A673 (cell line): ENCODE measurements at regions not wholly inside any gene's neighbourhood (a gene's known extent, or its start where the extent isn't known, plus 50 kb on each side); places are given as distances from the start of the nearest gene placed in this dataset.

Source experiments
- EZH2 ChIP-seq: fragments of 200-600 bp; sonication (generic); IDR thresholded peaks from 2 replicates; pipeline ENCODE4 v1.6.1; 2017; ENCODE audit warnings: borderline replicate concordance, low read depth, mild to moderate bottlenecking, mixed read lengths, antibody characterized with exemption, low read length; ENCODE audit not compliant: poor library complexity, severe bottlenecking
- TF ChIP-seq, protein P1 (sequence below): fragments of 300-800, 200-600 bp; sonication (generic); conservative IDR thresholded peaks from 2 replicates; pipeline ENCODE4 v1.5.1; 2017; ENCODE audit warnings: low read depth, mild to moderate bottlenecking, antibody characterized with exemption, low read length, moderate library complexity, mixed read lengths

- TF ChIP-seq, protein P1, sequence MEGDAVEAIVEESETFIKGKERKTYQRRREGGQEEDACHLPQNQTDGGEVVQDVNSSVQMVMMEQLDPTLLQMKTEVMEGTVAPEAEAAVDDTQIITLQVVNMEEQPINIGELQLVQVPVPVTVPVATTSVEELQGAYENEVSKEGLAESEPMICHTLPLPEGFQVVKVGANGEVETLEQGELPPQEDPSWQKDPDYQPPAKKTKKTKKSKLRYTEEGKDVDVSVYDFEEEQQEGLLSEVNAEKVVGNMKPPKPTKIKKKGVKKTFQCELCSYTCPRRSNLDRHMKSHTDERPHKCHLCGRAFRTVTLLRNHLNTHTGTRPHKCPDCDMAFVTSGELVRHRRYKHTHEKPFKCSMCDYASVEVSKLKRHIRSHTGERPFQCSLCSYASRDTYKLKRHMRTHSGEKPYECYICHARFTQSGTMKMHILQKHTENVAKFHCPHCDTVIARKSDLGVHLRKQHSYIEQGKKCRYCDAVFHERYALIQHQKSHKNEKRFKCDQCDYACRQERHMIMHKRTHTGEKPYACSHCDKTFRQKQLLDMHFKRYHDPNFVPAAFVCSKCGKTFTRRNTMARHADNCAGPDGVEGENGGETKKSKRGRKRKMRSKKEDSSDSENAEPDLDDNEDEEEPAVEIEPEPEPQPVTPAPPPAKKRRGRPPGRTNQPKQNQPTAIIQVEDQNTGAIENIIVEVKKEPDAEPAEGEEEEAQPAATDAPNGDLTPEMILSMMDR, result peak; percentile 92
- TF ChIP-seq EZH2, result no peak
Observed at GRCh38 chr20:53869466-53870258, 200.7 kb downstream of the BCAS1 start.
